ENCODE measurements at regions not wholly inside any gene's neighbourhood (a gene's known extent, or its start where the extent isn't known, plus 50 kb on each side); places are given as distances from the start of the nearest gene placed in this dataset.
"Not testable (repeated sequence)": the region's sequence is repeated elsewhere in the genome, so short reads cannot be mapped to it uniquely, and the experiment has no call there.

DNA sequence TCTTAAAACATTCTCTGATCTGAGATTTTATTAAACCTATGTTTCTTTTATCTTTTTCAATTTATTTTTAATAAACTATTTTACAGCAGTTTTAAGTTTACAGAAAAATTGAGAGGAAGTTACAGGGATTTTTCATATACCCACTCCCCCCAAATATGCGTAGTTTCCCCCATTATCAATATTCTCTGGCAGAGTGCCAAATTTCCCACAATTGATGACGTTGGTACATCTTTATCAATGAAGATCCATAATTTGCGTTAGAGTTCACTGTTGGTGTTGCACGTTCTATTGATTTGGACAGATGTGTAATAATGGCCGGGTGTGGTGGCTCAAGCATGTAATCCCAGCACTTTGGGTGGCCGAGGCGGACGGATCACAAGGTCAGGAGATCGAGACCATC lies 1063.0 kb upstream of the ATXN8OS start:
- Histone ChIP-seq H2AFZ (ENCODE audit: low read depth) (no peak overlapping the region), H3K4me1 (ENCODE audit: low read depth, poor library complexity, severe bottlenecking) (no peaks in the 10 kb centered on the region), H3K4me3 (IDR thresholded peaks at IDR 0.05; ENCODE audit: insufficient read depth, low read depth, low read length) (no peak overlapping the region), H3K36me3 (ENCODE audit: insufficient read depth) (no peaks in the 10 kb centered on the region), H4K20me1 (ENCODE audit: insufficient read depth) (no peaks in the 10 kb centered on the region), H3K4me2 (no peak overlapping the region), H3K79me2 (ENCODE audit: insufficient read depth, low read depth) (no peaks in the 10 kb centered on the region), H3K27ac (no peak overlapping the region), H3K9ac (no peak overlapping the region), H3K27me3 (ENCODE audit: insufficient read depth, low read depth) (no peaks in the 10 kb centered on the region)
- TF ChIP-seq, protein P1, sequence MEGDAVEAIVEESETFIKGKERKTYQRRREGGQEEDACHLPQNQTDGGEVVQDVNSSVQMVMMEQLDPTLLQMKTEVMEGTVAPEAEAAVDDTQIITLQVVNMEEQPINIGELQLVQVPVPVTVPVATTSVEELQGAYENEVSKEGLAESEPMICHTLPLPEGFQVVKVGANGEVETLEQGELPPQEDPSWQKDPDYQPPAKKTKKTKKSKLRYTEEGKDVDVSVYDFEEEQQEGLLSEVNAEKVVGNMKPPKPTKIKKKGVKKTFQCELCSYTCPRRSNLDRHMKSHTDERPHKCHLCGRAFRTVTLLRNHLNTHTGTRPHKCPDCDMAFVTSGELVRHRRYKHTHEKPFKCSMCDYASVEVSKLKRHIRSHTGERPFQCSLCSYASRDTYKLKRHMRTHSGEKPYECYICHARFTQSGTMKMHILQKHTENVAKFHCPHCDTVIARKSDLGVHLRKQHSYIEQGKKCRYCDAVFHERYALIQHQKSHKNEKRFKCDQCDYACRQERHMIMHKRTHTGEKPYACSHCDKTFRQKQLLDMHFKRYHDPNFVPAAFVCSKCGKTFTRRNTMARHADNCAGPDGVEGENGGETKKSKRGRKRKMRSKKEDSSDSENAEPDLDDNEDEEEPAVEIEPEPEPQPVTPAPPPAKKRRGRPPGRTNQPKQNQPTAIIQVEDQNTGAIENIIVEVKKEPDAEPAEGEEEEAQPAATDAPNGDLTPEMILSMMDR (conservative IDR thresholded peaks at IDR 0.05; ENCODE audit: low read depth, low read length), result no peak

DNA sequence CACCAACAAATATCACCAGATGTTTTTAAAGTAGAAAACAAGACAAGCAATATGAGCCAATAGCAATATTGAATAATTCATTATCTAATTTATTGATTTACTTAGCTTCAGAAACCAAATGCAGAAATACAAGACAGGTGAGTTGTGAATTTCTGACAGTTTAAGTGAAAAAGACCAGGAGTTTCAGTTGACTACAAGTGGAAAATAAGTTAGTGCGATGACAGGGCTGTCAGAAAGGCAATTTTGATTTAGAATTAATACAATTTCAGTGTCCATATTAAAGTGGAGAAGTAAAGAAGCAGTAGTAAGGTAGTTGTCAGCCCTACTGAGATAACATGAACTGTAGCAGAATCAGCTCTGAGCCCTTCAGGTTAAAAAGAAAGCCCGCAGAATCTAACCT lies 1066.7 kb upstream of the ATXN8OS start:
- no peak overlapping the region for H3K4me3 ChIP-seq (IDR thresholded peaks at IDR 0.05; ENCODE audit: insufficient read depth, low read depth, low read length)
- H3K27me3 ChIP-seq (ENCODE audit: insufficient read depth, low read depth), result no peaks in the 10 kb centered on the region
- no peak overlapping the region for H3K27ac ChIP-seq
- H3K36me3 ChIP-seq (ENCODE audit: insufficient read depth), result no peaks in the 10 kb centered on the region
- H3K79me2 ChIP-seq (ENCODE audit: insufficient read depth, low read depth), result no peaks in the 10 kb centered on the region
- H2AFZ ChIP-seq (ENCODE audit: low read depth), result no peak overlapping the region
- H4K20me1 ChIP-seq (ENCODE audit: insufficient read depth), result no peaks in the 10 kb centered on the region
- H3K4me1 ChIP-seq (ENCODE audit: low read depth, poor library complexity, severe bottlenecking), result no peaks in the 10 kb centered on the region
- no peak overlapping the region for H3K9ac ChIP-seq
- H3K4me2 ChIP-seq, result no peak overlapping the region
- TF ChIP-seq, protein P1 (conservative IDR thresholded peaks at IDR 0.05; ENCODE audit: low read depth, low read length), result no peak

DNA sequence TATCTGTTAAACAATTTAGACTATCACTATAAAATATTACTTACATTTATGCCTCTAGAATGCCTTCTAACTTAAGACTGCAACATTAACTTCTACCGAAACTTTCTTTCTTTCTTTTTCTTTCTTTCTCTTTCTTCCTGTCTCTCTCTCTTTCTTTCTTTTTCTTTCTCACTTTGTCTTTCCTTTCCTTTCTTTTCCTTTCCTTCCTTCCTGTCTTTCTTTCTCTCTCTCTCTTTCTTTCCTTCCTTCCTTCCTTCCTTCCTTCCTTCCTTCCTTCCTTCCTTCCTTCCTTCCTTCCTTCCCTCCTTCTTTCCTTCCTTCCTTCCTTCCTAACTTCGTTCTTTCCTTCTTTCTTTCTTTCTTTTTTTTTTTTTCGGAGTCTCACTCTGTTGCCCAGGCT lies 1071.9 kb upstream of the ATXN8OS start:
- Histone ChIP-seq H2AFZ (ENCODE audit: low read depth) (no peak overlapping the region), H4K20me1 (ENCODE audit: insufficient read depth) (no peaks in the 10 kb centered on the region), H3K9ac (no peak overlapping the region), H3K4me1 (ENCODE audit: low read depth, poor library complexity, severe bottlenecking) (no peaks in the 10 kb centered on the region), H3K4me3 (IDR thresholded peaks at IDR 0.05; ENCODE audit: insufficient read depth, low read depth, low read length) (no peak overlapping the region), H3K27me3 (ENCODE audit: insufficient read depth, low read depth) (no peaks in the 10 kb centered on the region), H3K27ac (no peak overlapping the region), H3K4me2 (no peak overlapping the region), H3K79me2 (ENCODE audit: insufficient read depth, low read depth) (no peaks in the 10 kb centered on the region), H3K36me3 (ENCODE audit: insufficient read depth) (no peaks in the 10 kb centered on the region)
- TF ChIP-seq, protein P1 (conservative IDR thresholded peaks at IDR 0.05; ENCODE audit: low read depth, low read length), result no peak

DNA sequence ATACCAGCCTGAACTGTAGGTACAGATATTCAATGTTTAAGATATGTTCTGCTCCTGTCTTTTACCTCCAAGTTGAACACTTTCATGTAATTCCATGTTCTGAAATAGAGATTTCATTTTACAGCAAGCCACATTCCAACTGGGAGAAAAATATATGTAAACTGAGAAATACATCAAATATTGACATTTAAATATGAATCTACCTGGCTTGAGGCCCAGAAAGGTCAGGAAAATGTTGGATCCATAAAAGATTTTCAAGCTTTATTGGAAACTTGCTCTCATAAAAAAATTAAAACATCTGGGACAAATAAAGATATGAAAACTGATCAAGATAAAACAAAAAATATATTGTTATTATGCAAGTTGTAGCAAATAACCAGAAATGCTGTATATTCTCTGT lies 1078.7 kb upstream of the ATXN8OS start:
- Histone ChIP-seq H3K27me3 (ENCODE audit: insufficient read depth, low read depth) (no peaks in the 10 kb centered on the region), H2AFZ (ENCODE audit: low read depth) (no peak overlapping the region), H3K36me3 (ENCODE audit: insufficient read depth) (no peaks in the 10 kb centered on the region), H3K4me1 (ENCODE audit: low read depth, poor library complexity, severe bottlenecking) (no peaks in the 10 kb centered on the region), H4K20me1 (ENCODE audit: insufficient read depth) (no peaks in the 10 kb centered on the region), H3K27ac (no peak overlapping the region), H3K9ac (no peak overlapping the region), H3K79me2 (ENCODE audit: insufficient read depth, low read depth) (no peaks in the 10 kb centered on the region), H3K4me3 (IDR thresholded peaks at IDR 0.05; ENCODE audit: insufficient read depth, low read depth, low read length) (no peak overlapping the region), H3K4me2 (no peak overlapping the region)
- TF ChIP-seq, protein P1 (conservative IDR thresholded peaks at IDR 0.05; ENCODE audit: low read depth, low read length), result no peak

DNA sequence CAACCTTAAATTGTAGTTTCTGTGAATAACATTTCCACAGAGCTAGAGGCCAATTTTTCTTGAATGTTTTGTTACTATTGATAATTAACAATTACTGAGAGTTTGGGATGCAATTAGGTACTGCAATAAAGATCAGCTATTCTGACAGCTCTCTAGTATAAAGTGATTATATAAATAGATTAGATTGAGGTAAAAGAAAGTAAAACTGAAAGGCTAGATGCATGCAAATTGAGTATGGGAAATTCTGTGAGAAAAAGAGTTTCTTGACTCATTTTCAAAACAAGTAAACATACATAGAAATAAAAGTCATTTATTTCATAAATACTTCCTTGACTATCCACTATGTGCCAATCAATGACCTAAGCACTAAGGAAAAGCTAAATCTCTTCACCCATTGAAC lies 1087.5 kb upstream of the ATXN8OS start:
- no peaks in the 10 kb centered on the region for H4K20me1 ChIP-seq (ENCODE audit: insufficient read depth)
- no peaks in the 10 kb centered on the region for H3K27me3 ChIP-seq (ENCODE audit: insufficient read depth, low read depth)
- H2AFZ ChIP-seq (ENCODE audit: low read depth), result no peak overlapping the region
- H3K27ac ChIP-seq, result no peak overlapping the region
- H3K4me2 ChIP-seq, result no peak overlapping the region
- H3K79me2 ChIP-seq (ENCODE audit: insufficient read depth, low read depth), result no peaks in the 10 kb centered on the region
- H3K4me3 ChIP-seq (IDR thresholded peaks at IDR 0.05; ENCODE audit: insufficient read depth, low read depth, low read length), result no peak overlapping the region
- no peak overlapping the region for H3K9ac ChIP-seq
- no peaks in the 10 kb centered on the region for H3K4me1 ChIP-seq (ENCODE audit: low read depth, poor library complexity, severe bottlenecking)
- no peaks in the 10 kb centered on the region for H3K36me3 ChIP-seq (ENCODE audit: insufficient read depth)
- TF ChIP-seq, protein P1 (conservative IDR thresholded peaks at IDR 0.05; ENCODE audit: low read depth, low read length), result no peak

DNA sequence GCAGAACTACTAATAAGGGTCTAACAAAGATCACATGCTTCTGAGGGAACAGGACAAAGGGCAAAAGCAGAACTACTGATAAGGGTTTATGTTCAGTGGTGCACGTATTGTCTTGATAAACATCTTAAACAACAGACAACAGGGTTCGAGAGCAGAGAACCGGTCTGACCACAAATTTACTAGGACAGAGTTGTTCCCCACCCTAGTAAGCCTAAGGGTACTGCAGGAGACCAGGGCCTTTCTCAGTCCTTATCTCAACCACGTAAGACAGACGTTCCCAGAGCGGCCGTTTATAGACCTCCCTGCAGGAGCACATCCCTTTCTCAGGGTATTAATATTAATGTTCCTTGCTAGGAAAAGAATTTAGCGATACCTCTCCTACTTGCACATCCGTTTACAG lies 1089.5 kb upstream of the ATXN8OS start:
- H3K9ac ChIP-seq; H3K27me3 ChIP-seq (ENCODE audit: insufficient read depth, low read depth); H3K79me2 ChIP-seq (ENCODE audit: insufficient read depth, low read depth); H3K4me1 ChIP-seq (ENCODE audit: low read depth, poor library complexity, severe bottlenecking); H3K27ac ChIP-seq; H3K36me3 ChIP-seq (ENCODE audit: insufficient read depth); H3K4me2 ChIP-seq; H4K20me1 ChIP-seq (ENCODE audit: insufficient read depth); H2AFZ ChIP-seq (ENCODE audit: low read depth); H3K4me3 ChIP-seq (IDR thresholded peaks at IDR 0.05; ENCODE audit: insufficient read depth, low read depth, low read length): not testable (repeated sequence)
